Choroid plexus epithelial cell (primary cell): ENCODE measurements at regions not wholly inside any gene's neighbourhood (a gene's known extent, or its start where the extent isn't known, plus 50 kb on each side); places are given as distances from the start of the nearest gene placed in this dataset.
A peak's percentile ranks its signal among the peaks of the same experiment; 100 is the strongest.

Experiments
- DNase-seq: peaks from one replicate; pipeline ENCODE4 v3.0.0-alpha.2; 2010; ENCODE audit warnings: low read depth
- H3K4me3 ChIP-seq: 2 replicates; pipeline ENCODE4 v1.5.1; 2011; ENCODE audit warnings: low read depth, mild to moderate bottlenecking, control low read depth, low read length, moderate library complexity
- CTCF ChIP-seq: conservative IDR thresholded peaks from 2 replicates; pipeline ENCODE4 v1.5.1; 2011; ENCODE audit warnings: low read depth, mild to moderate bottlenecking, control low read depth, inconsistent platforms, low read length, moderate library complexity

GRCh38 chr1:96308314-96308713 is 413.3 kb upstream of the PTBP2 start:
- H3K4me3 ChIP-seq = no peak overlapping the region
- no peak for TF ChIP-seq CTCF
- no peak for DNase-seq

- peak; percentile 84 for DNase-seq
- no peak overlapping the region for H3K4me3 ChIP-seq
- no peak for TF ChIP-seq CTCF
Observed at GRCh38 chr1:96309783-96310182, 411.8 kb upstream of the PTBP2 start.

- TF ChIP-seq CTCF = no peak
- no peak overlapping the region for H3K4me3 ChIP-seq
- DNase-seq = peak; percentile 85
Observed at GRCh38 chr1:96313216-96313615, 408.4 kb upstream of the PTBP2 start.

GRCh38 chr1:96329121-96329520 is 392.5 kb upstream of the PTBP2 start:
- DNase-seq = peak; percentile 74
- H3K4me3 ChIP-seq = no peak overlapping the region
- no peak for TF ChIP-seq CTCF

GRCh38 chr1:96331596-96331995 is 390.0 kb upstream of the PTBP2 start:
- no peak for DNase-seq
- no peak overlapping the region for H3K4me3 ChIP-seq

GRCh38 chr1:96333522-96334235 is 387.9 kb upstream of the PTBP2 start:
- DNase-seq = no peak
- no peak overlapping the region for H3K4me3 ChIP-seq
- no peak for TF ChIP-seq CTCF

More at GRCh38 chr1:96331596-96331995, 390.0 kb upstream of the PTBP2 start:
- no peak for TF ChIP-seq CTCF

- no peak overlapping the region for H3K4me3 ChIP-seq
- TF ChIP-seq CTCF = no peak
Observed at GRCh38 chr1:96334236-96334557, 387.4 kb upstream of the PTBP2 start.

More at GRCh38 chr1:96334236-96334557, 387.4 kb upstream of the PTBP2 start:
- DNase-seq = no peak
